Endothelial cell of umbilical vein (primary cell): ENCODE measurements at regions not wholly inside any gene's neighbourhood (a gene's known extent, or its start where the extent isn't known, plus 50 kb on each side); places are given as distances from the start of the nearest gene placed in this dataset.

ENCODE experiments used
- BruUV-seq: library from RNA; stranded (reverse); fragments of 400-500 nt; replicated peaks from 2 replicates; lab custom pipeline; 2021; lab: Mats Ljungman, UMichigan
- CTCF ChIA-PET: fragments of 300-600, 350-600 bp; sonication (Branson Sonifier 250); formaldehyde crosslinking; loops from one replicate; lab custom pipeline; 2021; ENCODE audit warnings: antibody characterized with exemption, inconsistent platforms; lab: Charles Lee
- POLR2A ChIA-PET: fragments of 300-600, 350-600 bp; sonication (Branson Sonifier 250); formaldehyde crosslinking; loops from one replicate; lab custom pipeline; 2021; ENCODE audit warnings: antibody characterized with exemption, inconsistent platforms; lab: Charles Lee
- DNase-seq: peaks from one replicate; pipeline ENCODE4 v3.0.0-alpha.2; 2011; ENCODE audit warnings: low read depth, low spot score
- FAIRE-seq: peaks from 2 replicates; lab custom pipeline; 2011; peaks lifted over from hg19 to GRCh38; lab: Jason Lieb, UNC
- H2AFZ ChIP-seq: 2 replicates; pipeline ENCODE4 v1.6.0; 2012; ENCODE audit warnings: low read depth, low read length, control low read depth, inconsistent platforms
- H3K27ac ChIP-seq: 2 replicates; pipeline ENCODE4 v1.5.1; 2011; ENCODE audit warnings: low read depth, mild to moderate bottlenecking, control low read depth, low read length, moderate library complexity; ENCODE audit not compliant: insufficient read depth
- H3K27me3 ChIP-seq, 2 experiments: 2 replicates each; pipeline versions ENCODE4 v1.6.0 to v1.6.1; 2011; ENCODE audit warnings: low read length in 2 of 2, mixed read lengths in 1 of 2; ENCODE audit not compliant: control insufficient read depth in 2 of 2, insufficient read depth in 2 of 2
- H3K36me3 ChIP-seq, 2 experiments: 2 replicates in 1 of 2; 3 replicates in 1 of 2; pipeline ENCODE4 v1.5.1; 2011; ENCODE audit warnings: low read length in 2 of 2, mild to moderate bottlenecking in 1 of 2, moderate library complexity in 1 of 2; ENCODE audit not compliant: control insufficient read depth in 2 of 2, insufficient read depth in 2 of 2; ENCODE audit errors: extremely low read depth in 1 of 2
- H3K4me1 ChIP-seq: 3 replicates; pipeline ENCODE4 v1.5.1; 2011; ENCODE audit warnings: mild to moderate bottlenecking, low read length; ENCODE audit not compliant: control insufficient read depth, insufficient read depth; ENCODE audit errors: extremely low read depth
- H3K4me2 ChIP-seq: 2 replicates; pipeline ENCODE4 v1.6.1; 2011; ENCODE audit warnings: low read length, control low read depth, mixed read lengths; ENCODE audit not compliant: insufficient read depth
- H3K4me3 ChIP-seq, 3 experiments: fragments of 200-600 bp in 1 of 3; sonication (generic), shearing (Covaris generic) in 1 of 3; replicated peaks in 1 of 3; 2 replicates each; pipeline ENCODE4 v1.5.1; 2011 to 2016; ENCODE audit warnings: control low read depth in 3 of 3, low read length in 3 of 3, mild to moderate bottlenecking in 2 of 3, inconsistent platforms in 1 of 3, low read depth in 1 of 3, moderate library complexity in 1 of 3; ENCODE audit not compliant: insufficient read depth in 1 of 3
- H3K79me2 ChIP-seq: 2 replicates; pipeline ENCODE4 v1.6.0; 2012; ENCODE audit warnings: low read length, inconsistent platforms; ENCODE audit not compliant: control insufficient read depth, insufficient read depth
- H3K9ac ChIP-seq: replicated peaks from 2 replicates; pipeline ENCODE3; 2011; ENCODE audit warnings: low read length, control low read depth; ENCODE audit not compliant: insufficient read depth; ENCODE audit errors: extremely low read depth
- H3K9me1 ChIP-seq: replicated peaks from 3 replicates; pipeline ENCODE4 v1.6.0; 2011; ENCODE audit warnings: mild to moderate bottlenecking, low read length; ENCODE audit not compliant: control insufficient read depth, insufficient read depth; ENCODE audit errors: extremely low read depth
- H3K9me3 ChIP-seq: replicated peaks from 2 replicates; pipeline ENCODE4 v1.5.1; 2012; ENCODE audit warnings: low read length, inconsistent platforms; ENCODE audit not compliant: control insufficient read depth, insufficient read depth
- H4K20me1 ChIP-seq: replicated peaks from 2 replicates; pipeline ENCODE3; 2011; ENCODE audit warnings: mild to moderate bottlenecking, low read length; ENCODE audit not compliant: control insufficient read depth, insufficient read depth; ENCODE audit errors: extremely low read depth
- EZH2 ChIP-seq: IDR thresholded peaks from 2 replicates; pipeline ENCODE4 v1.6.1; 2012; ENCODE audit warnings: borderline replicate concordance, low read depth, mild to moderate bottlenecking, moderate library complexity, low read length, inconsistent platforms; ENCODE audit not compliant: severe bottlenecking
- FOS ChIP-seq: IDR thresholded peaks from 2 replicates; pipeline ENCODE4 v1.6.1; 2011; ENCODE audit warnings: mild to moderate bottlenecking, low read length, moderate library complexity, borderline replicate concordance; ENCODE audit not compliant: insufficient read depth
- GATA2 ChIP-seq: IDR thresholded peaks from 2 replicates; pipeline ENCODE4 v1.7.0; 2011; ENCODE audit warnings: low read depth, mild to moderate bottlenecking, moderate library complexity, mixed read lengths, low read length; ENCODE audit not compliant: insufficient read length, insufficient read depth
- JUN ChIP-seq: IDR thresholded peaks from 2 replicates; pipeline ENCODE4 v1.6.1; 2011; ENCODE audit warnings: borderline replicate concordance, low read depth; ENCODE audit not compliant: insufficient read length, insufficient read depth
- MYC ChIP-seq: IDR thresholded peaks from one replicate; pipeline ENCODE4 v1.6.1; 2011; ENCODE audit warnings: mild to moderate bottlenecking, low read depth, low read length
- POLR2A ChIP-seq: IDR thresholded peaks from 2 replicates; pipeline ENCODE4 v1.6.1; 2012; ENCODE audit warnings: low read depth, mild to moderate bottlenecking, control low read depth, low read length
- POLR2AphosphoS5 ChIP-seq: IDR thresholded peaks from 2 replicates; pipeline ENCODE4 v1.6.1; 2012; ENCODE audit warnings: low read depth, mild to moderate bottlenecking, control low read depth, low read length, moderate library complexity; ENCODE audit not compliant: insufficient read depth
- dilution Hi-C: fragments of 300-500 bp; cut with MboI; formaldehyde crosslinking; loops from one replicate; pipeline ENCODE4 v1.15.0; 2019; ENCODE audit warnings: low sequenced_read_pairs; ENCODE audit not compliant: extremely low pct_ligation_motif_present
- intact Hi-C: fragments of 100-400 bp; cut with micrococcal nuclease; formaldehyde crosslinking; loops from one replicate; pipeline ENCODE4 v1.10.0; 2022
- TF ChIP-seq, protein P1 (sequence below): IDR thresholded peaks from 2 replicates; pipeline ENCODE4 v1.6.1; 2011; ENCODE audit not compliant: insufficient read depth, insufficient read length
- TF ChIP-seq, protein P2 (sequence below), 2 donors: IDR thresholded peaks; 1 replicate in 1 of 2; 2 replicates in 1 of 2; pipeline ENCODE4 v1.5.1; 2011; ENCODE audit warnings: low read length in 2 of 2, mild to moderate bottlenecking in 2 of 2, moderate library complexity in 2 of 2, control low read depth in 1 of 2, inconsistent platforms in 1 of 2, low read depth in 1 of 2; ENCODE audit not compliant: insufficient read depth in 1 of 2; ENCODE audit errors: extremely low read depth in 1 of 2

DNA sequence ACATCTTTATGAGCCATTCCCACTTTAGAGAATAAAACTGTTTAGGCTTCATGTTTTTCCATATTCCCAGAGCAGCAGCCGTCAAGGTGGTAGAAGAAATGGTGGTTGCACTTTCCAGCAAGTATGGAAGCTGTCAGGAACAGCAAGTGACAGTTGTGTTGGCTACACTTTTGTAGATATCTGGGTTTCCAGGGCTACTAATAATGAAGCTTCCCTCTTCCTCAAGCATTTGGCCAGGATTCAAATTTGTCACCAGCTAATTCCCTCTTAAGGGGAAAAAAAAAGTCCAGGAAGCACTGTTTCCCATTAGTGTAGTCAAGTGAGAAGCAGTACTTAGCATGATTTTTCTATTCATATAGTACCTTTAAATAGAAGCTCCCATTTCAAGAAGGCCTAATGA lies 252.8 kb downstream of the IGSF11 start:
- ChIA-PET CTCF (no interaction called here), POLR2A (no interaction called here)
- Histone ChIP-seq H4K20me1 (no peaks in the 10 kb centered on the region), H3K27ac (no peak overlapping the region), H3K4me1 (no peaks in the 10 kb centered on the region), H3K4me2 (no peak overlapping the region), H3K9me1 (no peaks in the 10 kb centered on the region), H3K9ac (no peak overlapping the region), H3K4me3 (no peak overlapping the region), H3K36me3 (no peaks in the 10 kb centered on the region), H3K27me3 (no peaks in the 10 kb centered on the region), H2AFZ (no peak overlapping the region), H3K79me2 (no peaks in the 10 kb centered on the region), H3K9me3 (no peaks in the 10 kb centered on the region)
- intact Hi-C loops: no loop called here
- BruUV-seq: no TSS peak
- DNase-seq: no peak
- TF ChIP-seq POLR2A (no peak), MYC (no peak), POLR2AphosphoS5 (no peak), FOS (no peak), GATA2 (no peak), EZH2 (no peak), JUN (no peak)
- TF ChIP-seq, protein P1, sequence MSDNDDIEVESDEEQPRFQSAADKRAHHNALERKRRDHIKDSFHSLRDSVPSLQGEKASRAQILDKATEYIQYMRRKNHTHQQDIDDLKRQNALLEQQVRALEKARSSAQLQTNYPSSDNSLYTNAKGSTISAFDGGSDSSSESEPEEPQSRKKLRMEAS: no peak
- TF ChIP-seq, protein P2, sequence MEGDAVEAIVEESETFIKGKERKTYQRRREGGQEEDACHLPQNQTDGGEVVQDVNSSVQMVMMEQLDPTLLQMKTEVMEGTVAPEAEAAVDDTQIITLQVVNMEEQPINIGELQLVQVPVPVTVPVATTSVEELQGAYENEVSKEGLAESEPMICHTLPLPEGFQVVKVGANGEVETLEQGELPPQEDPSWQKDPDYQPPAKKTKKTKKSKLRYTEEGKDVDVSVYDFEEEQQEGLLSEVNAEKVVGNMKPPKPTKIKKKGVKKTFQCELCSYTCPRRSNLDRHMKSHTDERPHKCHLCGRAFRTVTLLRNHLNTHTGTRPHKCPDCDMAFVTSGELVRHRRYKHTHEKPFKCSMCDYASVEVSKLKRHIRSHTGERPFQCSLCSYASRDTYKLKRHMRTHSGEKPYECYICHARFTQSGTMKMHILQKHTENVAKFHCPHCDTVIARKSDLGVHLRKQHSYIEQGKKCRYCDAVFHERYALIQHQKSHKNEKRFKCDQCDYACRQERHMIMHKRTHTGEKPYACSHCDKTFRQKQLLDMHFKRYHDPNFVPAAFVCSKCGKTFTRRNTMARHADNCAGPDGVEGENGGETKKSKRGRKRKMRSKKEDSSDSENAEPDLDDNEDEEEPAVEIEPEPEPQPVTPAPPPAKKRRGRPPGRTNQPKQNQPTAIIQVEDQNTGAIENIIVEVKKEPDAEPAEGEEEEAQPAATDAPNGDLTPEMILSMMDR (IDR thresholded peaks at IDR 0.05; ENCODE audit: extremely low read depth in 1 of 2, insufficient read depth in 1 of 2, low read depth in 1 of 2, low read length in 2 of 2): no peak
- dilution Hi-C loops: no loop called here
- FAIRE-seq: no peak
